ENCODE measurements at regions not wholly inside any gene's neighbourhood (a gene's known extent, or its start where the extent isn't known, plus 50 kb on each side); places are given as distances from the start of the nearest gene placed in this dataset.

- TF ChIP-seq ZNF565 (CRISPR knock-in tag; conservative IDR thresholded peaks at IDR 0.05; ENCODE audit: low read depth) (no peak), TCF4 (CRISPR knock-in tag; IDR thresholded peaks at IDR 0.05; ENCODE audit: borderline replicate concordance) (no peak), ESRRG (CRISPR knock-in tag; IDR thresholded peaks at IDR 0.05) (no peak), BACH2 (CRISPR knock-in tag; IDR thresholded peaks at IDR 0.05; ENCODE audit: borderline replicate concordance) (no peak), OSR1 (CRISPR knock-in tag; IDR thresholded peaks at IDR 0.05) (no peak), TSHZ2 (CRISPR knock-in tag; IDR thresholded peaks at IDR 0.05) (no peak), PATZ1 (CRISPR knock-in tag; IDR thresholded peaks at IDR 0.05; ENCODE audit: borderline replicate concordance) (no peak), SNAI2 (CRISPR knock-in tag; IDR thresholded peaks at IDR 0.05) (no peak), RARB (CRISPR knock-in tag; IDR thresholded peaks at IDR 0.05) (no peak), ARNTL (CRISPR knock-in tag; IDR thresholded peaks at IDR 0.05; ENCODE audit: borderline replicate concordance, low read depth) (no peak), ZNF8 (CRISPR knock-in tag; IDR thresholded peaks at IDR 0.05) (no peak), ZFP3 (CRISPR knock-in tag; IDR thresholded peaks at IDR 0.05) (no peak), CSRNP3 (CRISPR knock-in tag; IDR thresholded peaks at IDR 0.05) (no peak), ZC3H10 (CRISPR knock-in tag; IDR thresholded peaks at IDR 0.05) (no peak)
- ATAC-seq: no peak
These were observed 300.3 kb downstream of the CETN3 start for GRCh38 chr5:90109285-90109684.

GRCh38 chr5:90099099-90099498 lies 310.5 kb downstream of the CETN3 start:
- TF ChIP-seq ZNF8 (CRISPR knock-in tag; IDR thresholded peaks at IDR 0.05) (no peak), CSRNP3 (CRISPR knock-in tag; IDR thresholded peaks at IDR 0.05) (no peak), PPARA (CRISPR knock-in tag; IDR thresholded peaks at IDR 0.05; ENCODE audit: borderline replicate concordance) (no peak), ZNF565 (CRISPR knock-in tag; conservative IDR thresholded peaks at IDR 0.05; ENCODE audit: low read depth) (no peak), TSHZ2 (CRISPR knock-in tag; IDR thresholded peaks at IDR 0.05) (no peak), SNAI2 (CRISPR knock-in tag; IDR thresholded peaks at IDR 0.05) (no peak), ZFP3 (CRISPR knock-in tag; IDR thresholded peaks at IDR 0.05) (no peak), ISL1 (CRISPR knock-in tag; IDR thresholded peaks at IDR 0.05) (no peak), CREB5 (CRISPR knock-in tag; IDR thresholded peaks at IDR 0.05; ENCODE audit: low read depth) (no peak), GLIS3 (CRISPR knock-in tag; IDR thresholded peaks at IDR 0.05) (no peak), RARB (CRISPR knock-in tag; IDR thresholded peaks at IDR 0.05) (no peak), CSDC2 (CRISPR knock-in tag; IDR thresholded peaks at IDR 0.05) (no peak), TOX (CRISPR knock-in tag; IDR thresholded peaks at IDR 0.05; ENCODE audit: borderline replicate concordance) (no peak), ESRRG (CRISPR knock-in tag; IDR thresholded peaks at IDR 0.05) (no peak), ZC3H10 (CRISPR knock-in tag; IDR thresholded peaks at IDR 0.05) (no peak), TCF4 (CRISPR knock-in tag; IDR thresholded peaks at IDR 0.05; ENCODE audit: borderline replicate concordance) (no peak), POU6F1 (CRISPR knock-in tag; IDR thresholded peaks at IDR 0.05; ENCODE audit: borderline replicate concordance, low read depth) (no peak), PATZ1 (CRISPR knock-in tag; IDR thresholded peaks at IDR 0.05; ENCODE audit: borderline replicate concordance) (no peak), ARNTL (CRISPR knock-in tag; IDR thresholded peaks at IDR 0.05; ENCODE audit: borderline replicate concordance, low read depth) (no peak)
- ATAC-seq: no peak
